ENCODE measurements at regions not wholly inside any gene's neighbourhood (a gene's known extent, or its start where the extent isn't known, plus 50 kb on each side); places are given as distances from the start of the nearest gene placed in this dataset.
A peak's percentile ranks its signal among the peaks of the same experiment; 100 is the strongest.

DNA sequence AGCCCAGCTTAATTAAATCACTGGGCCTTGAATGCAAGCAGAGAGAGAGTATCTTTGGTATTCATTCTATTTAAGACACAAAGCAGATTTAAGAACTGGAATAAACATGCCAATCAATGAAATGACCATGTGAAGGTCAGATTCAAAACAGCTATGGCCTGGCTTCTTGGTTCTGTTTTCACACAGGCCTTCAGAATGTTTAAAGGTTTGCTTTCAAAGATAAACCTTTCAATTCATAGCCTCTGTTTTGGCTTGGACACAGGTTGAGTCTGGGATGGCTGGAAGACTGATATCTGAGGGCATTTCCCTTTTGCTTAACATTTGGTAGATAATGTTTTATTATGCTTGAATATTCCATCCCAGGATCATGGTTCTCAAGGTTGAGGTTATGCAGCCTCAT is 244.4 kb upstream of the KBTBD8 start:
- no peak for DNase-seq

GRCh38 chr3:66754613-66755012 is 243.5 kb upstream of the KBTBD8 start:
- peak; percentile 0 for DNase-seq

GRCh38 chr3:66755924-66756323 is 242.2 kb upstream of the KBTBD8 start:
- no peak for DNase-seq

- DNase-seq: no peak
Measured at GRCh38 chr3:66756468-66757036, 241.6 kb upstream of the KBTBD8 start.

DNA sequence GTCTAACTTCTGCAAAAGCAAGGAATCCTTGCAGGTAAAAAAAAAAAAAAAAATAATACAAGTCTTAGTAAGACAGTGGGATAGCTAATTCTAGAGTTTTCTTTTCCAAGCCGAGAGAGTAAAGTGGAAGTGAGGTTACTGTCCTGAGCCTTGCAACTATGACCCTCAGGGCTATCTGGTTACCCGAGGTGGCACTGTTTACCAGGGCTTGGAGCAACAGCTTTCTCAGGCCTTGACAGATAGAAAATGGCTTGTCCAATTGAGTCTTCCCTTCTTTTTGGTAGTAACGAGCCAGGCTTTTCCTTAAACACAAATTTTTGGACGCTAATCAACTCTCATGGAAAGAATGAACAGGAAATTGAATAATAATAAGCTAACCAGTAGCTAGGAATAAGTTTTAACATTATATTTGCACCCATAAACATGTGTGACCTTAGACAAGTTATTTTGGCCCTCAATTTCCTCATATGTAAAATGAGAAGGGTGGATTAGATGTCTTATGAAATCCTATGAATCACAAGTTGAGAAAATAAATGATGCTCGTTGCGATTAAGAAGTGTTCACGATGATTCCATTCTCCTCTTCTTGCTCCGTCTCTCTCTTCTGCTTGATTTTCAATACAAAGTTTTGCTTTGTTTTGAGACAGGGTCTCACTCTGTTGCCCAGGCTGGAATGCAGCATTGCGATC is 236.9 kb upstream of the KBTBD8 start:
- no peak for DNase-seq

- DNase-seq: no peak
Measured at GRCh38 chr3:66762916-66763693, 235.0 kb upstream of the KBTBD8 start.

- no peak for DNase-seq
Measured at GRCh38 chr3:66778107-66778506, 220.0 kb upstream of the KBTBD8 start.

GRCh38 chr3:66778777-66779176 is 219.3 kb upstream of the KBTBD8 start:
- no peak for DNase-seq

DNA sequence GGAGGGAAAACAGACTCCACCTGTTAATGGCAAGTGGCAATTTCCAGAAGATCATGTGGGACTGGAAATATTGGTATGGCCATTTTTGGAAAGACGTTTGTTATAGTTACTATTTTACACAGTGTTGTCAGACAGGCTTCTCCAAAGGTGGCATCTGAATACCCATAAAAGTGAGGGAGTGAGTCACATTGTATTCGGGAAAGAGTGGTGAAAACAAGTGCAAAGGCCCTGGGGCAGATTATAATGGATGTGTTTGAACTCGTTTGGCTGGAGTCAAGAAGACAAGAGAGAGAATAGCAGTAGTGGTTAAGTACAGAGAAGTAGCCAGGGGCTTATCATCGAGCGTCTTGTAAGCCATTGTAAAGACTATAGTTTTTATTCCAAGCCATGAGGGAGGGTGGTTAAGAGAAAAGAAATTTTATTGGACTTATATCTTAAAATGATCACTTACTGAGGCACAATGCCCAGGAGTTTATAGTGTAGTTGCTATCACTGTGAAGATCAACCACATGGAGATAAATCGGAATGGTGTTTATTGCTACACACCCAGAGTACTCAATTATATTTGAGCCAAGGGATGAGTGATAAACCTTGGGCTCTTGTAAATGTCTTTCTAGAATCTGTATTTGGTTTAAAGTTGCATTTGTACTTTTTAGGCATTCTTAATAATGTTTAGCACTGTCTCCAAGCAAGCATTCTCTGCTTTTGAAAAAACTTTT is 212.8 kb upstream of the KBTBD8 start:
- no peak for DNase-seq

GRCh38 chr3:66789580-66790237 is 208.4 kb upstream of the KBTBD8 start:
- DNase-seq: no peak

DNA sequence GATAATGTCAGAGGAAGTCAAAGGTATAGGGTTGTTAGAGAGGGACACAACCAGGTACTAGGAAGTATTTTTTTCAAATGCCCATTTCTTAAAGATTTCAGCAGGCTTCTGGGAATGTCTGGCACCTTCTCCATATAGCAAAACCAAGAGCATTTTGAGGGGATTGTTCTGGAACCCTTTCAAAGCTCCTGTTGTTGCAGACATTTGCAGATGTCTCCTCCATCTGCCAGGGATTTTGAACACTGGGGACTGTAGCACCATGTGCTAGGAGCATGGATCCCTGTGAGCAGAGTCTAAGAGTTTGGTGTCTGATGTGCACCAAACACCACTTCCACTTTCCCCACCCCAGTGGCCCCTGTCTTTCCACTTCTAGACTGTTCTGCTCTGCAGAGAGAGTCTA is 206.0 kb upstream of the KBTBD8 start:
- no peak for DNase-seq

DNA sequence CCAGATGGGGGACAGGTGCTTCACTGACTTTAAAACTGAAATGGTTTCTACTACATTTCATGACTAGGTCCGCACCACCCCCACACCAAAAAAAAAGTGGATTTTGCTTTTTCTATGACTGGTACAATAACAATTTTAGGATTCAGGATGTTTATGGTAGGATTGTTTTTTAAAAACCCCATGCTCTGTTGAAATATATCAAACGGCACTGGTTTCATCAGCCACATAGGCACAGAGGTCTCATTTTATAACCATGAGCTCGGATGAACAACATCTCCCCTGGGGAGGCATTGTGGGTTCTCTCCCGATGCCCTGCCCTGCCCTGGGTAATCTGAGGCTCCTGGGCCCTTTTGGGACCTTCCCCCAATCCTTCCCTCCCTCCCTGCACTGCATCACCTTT is 202.7 kb upstream of the KBTBD8 start:
- DNase-seq: no peak

DNA sequence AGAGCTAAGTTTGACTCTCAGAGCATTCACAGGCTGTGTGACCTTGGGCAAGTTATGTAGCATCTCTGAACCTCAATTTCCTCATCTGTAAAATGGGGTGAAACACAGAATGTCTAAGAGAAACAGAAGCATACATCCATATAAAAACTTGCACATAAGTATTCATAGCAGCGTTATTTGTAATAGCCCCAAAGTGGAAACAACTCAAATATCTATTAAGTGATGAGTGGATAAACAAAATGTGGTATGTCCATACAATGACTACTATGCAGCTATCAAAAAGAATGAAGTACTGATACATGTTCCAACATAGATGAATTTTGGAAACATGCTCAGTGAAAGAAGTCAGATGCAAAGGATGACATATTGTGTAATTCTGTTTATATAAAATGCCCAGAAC is 201.8 kb upstream of the KBTBD8 start:
- no peak for DNase-seq

DNA sequence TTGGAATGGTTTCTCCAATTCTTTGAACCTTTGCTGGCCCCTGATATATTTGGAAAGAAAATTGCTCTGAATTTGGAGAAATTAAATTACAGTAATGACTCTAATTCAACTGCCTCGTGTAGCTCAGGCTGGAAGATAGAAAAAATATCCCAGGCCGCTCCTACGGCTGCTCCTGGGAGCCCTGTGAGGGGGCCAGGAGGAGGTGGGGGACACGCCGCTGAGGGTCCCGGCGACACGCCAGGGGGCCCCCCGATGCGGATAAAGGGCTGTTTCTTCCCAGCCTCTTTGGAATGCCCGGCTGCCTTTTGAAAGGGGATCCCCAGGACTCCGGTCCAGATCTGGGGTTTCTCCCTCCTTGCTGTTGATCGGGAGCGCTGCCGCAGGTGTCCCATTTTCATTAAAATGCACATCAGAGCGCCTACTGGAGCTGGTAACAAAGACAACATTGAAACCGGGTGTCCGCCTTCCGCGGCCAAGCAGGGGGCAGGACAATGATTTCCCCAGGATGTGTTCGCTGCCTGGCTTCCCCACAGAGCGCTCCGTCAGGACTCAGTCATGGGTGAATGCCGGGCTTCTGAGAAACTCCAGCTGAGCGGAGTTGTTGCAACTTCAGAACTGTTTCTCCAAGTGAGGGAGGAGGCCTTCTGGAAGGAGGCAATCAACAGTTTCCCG is 200.1 kb upstream of the KBTBD8 start:
- no peak for DNase-seq

GRCh38 chr3:66800941-66801545 is 197.1 kb upstream of the KBTBD8 start:
- no peak for DNase-seq

DNA sequence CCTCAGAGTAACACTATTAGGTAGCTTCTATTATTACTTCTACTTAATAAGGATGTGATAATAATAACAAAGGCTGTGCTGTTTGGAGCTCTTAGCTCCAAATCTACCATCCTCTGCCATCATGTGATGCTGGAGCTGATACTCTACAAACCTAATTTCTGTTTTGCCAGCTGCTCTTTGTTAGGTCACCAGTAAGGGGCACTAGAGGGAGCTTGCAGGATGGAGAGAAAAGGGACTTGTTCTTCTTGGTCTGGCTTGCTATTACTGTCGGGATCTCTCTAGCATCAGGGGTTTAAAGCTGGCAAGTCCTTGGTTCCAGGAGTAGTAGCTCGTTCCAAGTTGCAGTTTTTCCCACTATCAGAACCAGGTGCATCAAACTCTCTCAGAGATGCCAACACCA is 194.9 kb upstream of the KBTBD8 start:
- no peak for DNase-seq

DNA sequence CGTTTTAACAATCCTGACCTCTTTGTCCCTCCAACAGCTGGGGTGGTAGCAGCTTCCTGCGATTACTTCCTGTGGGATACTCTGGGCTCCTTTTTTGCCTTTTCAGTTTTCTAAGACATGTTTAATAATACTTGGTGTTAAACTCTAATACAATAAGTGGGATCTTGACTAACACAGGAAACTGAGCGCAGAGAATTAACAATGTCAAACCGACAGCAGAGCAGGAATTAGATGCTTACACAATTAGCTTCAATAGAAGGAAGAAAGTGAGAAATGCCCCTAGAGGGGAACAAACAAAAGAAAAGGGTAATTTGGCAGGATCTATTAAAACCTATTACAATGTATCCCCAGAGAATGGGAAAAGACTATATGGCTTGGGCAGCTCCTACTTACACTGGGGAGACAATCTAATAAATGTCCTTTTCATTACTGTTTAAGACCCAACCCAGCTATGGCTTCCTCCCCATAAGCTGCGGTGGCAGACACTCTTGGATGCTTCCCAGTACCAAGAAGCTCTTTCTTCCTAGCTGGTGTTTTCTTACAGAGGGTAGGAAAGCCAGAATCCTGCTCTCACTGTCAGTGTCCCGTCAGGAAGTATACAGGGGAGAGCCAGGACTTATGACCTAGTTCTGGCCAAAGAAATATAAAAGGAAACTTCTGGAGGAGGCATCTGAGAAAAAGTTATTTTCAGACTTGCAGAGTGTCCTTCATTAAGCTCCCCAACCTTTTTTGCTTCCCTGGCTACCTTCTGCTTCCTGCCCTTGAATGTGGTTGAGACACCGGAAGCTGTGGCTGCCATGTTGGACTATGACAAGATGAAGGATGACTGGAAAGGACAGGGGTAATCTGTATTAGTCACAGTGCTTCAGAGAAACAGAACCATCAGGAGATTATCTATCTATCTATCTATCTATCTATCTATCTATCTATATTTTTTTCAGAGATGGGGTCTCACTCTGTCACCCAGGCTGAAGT is 194.1 kb upstream of the KBTBD8 start:
- DNase-seq: no peak

- DNase-seq: no peak
Measured at GRCh38 chr3:66808891-66809594, 189.1 kb upstream of the KBTBD8 start.

DNA sequence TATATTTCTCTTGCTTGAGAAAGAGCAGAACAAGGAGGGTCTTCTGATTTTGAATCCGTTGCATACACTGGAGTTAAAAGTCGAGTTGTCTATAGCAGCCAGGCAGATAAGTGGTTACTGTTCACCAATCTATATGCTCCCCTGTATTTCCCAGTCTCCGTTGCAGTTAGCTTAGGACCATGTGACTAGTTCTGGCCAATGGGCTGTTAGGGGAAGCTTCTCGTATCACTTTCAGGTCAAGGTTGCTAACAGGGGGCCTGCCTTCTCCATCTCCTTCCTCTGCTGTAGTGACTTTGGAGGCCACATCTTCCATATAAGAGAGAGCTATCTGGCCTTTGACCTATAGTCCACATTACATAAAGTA is 188.5 kb upstream of the KBTBD8 start:
- no peak for DNase-seq

DNA sequence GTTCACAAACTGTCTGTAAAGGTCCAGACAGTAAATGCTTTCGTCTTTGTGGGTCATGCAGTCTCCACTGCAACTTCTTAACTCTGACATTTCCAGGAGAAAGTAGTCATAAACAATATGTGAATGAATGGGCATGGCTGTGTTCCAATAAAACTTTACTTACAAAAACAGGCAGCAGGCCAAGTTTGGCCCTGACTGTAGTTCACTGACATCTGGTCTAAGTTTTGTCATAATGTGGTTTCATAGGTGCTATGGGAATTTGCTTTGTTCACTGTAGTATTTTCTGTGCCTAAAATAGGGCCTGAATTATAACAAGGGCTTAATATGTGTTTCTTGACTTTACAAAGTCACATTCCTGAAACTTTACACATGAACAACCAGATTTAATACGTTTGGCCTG is 186.0 kb upstream of the KBTBD8 start:
- no peak for DNase-seq
